ENCODE measurements at regions not wholly inside any gene's neighbourhood (a gene's known extent, or its start where the extent isn't known, plus 50 kb on each side); places are given as distances from the start of the nearest gene placed in this dataset.

DNA sequence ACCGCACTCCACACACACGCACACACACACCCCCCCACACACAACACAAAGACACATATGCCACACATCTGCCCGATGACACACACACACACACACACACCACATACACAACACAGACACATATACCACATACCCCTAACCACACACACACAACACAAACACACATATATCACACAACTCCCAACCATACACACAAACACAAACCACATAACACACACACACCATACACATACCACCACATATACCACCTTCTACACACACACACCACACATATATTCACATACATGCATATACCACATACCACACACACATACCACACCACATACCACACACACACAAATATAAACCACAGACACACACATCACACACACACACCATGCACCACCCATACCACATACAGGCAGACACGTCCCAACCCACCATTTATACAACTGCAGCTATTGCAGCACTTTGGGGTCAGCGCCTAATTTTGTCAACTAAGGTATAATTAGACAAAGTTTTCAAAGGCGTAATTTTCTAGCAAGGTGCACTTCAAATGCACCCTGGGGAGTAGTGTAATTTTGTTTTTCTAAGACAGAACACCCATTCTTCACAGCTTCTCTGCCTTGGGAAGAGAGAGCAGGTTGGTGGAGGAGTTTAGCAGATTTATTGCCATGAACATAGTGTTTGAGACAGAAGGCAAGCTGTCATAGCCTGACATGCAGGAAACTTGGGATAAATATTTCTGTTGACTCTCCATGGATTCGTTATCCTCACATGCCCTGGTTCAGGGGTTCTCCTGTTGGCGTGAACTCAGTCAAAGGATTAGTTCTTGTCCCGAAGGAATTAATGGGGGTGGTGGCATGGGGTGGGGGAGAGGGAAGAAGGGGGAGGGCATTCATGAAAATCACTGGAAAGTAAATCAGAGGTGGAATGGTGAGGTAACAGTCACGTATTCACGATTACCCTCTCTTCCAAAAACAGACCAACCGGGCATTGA, 416.1 kb downstream of the LPIN1 start:
- DNase-seq (ENCODE audit: extremely low read depth in 1 of 2, low read depth in 1 of 2), result no peak

DNA sequence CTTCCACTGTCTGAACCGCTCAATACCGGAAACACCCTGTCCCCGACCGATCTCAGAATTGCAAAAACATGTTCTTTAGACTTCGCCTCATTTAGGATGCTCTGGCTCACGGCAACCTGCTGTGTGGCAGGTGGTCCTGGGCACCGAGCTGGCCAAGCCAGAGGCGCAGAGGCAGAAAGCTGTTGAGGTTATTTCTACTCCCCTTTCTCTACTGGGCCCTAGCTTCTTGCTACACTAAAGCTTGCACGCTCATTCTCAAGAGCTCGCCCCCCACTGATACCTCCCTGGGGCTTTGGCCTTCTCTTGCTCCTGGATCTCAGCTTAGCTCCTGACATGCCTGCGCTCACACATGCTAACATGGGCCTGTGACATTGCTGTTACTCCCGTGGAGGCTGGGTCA, 417.4 kb downstream of the LPIN1 start:
- no peak for DNase-seq (ENCODE audit: extremely low read depth in 1 of 2, low read depth in 1 of 2)

DNA sequence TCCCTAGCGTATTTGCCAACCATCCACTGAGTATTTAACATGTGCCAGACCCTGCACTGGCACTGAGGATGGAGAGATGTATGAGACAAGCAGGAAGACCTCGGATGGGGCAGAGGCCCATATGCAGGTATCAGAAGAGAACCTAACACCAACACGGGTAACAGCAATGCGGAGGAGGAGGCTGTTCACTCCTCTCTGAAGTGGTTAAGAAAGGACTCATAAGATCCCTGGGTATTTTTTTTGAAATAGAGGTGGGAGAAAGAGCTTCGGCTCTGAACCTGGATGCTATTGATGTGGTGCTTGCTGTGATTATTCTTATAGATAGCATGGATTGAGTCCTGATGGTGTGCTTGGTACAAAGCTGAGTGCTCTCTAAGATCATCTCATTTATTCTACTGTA, 418.3 kb downstream of the LPIN1 start:
- DNase-seq (ENCODE audit: extremely low read depth in 1 of 2, low read depth in 1 of 2), result no peak

DNA sequence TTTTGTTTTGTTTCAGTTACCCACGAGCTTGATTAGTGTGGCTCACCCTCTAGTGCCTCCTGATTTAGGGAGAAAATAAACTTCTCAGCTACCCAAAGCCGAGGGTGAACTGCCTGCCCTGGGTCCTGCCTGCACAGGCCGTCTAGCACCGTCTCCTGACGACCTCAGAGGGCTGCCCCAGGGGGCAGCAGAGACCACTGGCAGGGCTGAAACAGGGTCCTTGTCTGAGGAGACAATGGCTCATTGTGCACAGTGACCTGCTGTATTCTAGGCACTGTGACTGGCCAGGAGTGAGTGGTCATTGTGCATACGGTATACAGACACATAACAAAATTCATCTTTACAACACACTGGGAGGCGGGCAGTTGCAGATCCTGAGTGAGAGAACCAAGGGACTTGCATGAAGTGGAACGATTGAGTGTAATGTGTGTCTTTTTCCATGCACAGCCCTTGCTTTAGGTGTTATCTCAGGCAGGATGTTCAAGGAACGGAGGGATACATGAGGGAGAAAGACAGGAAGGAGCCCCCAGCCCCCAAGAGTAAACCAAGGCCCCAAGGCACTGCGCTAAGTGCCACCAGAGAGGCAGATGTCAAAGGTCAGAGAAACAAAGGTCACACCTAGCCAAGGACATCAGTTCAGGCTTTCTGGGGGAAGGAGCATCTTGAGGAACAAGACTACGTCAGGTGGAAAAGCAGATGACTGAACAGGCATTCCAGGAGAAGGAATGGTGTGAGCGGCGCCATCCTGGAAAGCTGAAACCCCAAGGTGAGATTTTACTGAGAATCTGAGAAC, 421.3 kb downstream of the LPIN1 start:
- DNase-seq (ENCODE audit: extremely low read depth in 1 of 2, low read depth in 1 of 2), result no peak

DNA sequence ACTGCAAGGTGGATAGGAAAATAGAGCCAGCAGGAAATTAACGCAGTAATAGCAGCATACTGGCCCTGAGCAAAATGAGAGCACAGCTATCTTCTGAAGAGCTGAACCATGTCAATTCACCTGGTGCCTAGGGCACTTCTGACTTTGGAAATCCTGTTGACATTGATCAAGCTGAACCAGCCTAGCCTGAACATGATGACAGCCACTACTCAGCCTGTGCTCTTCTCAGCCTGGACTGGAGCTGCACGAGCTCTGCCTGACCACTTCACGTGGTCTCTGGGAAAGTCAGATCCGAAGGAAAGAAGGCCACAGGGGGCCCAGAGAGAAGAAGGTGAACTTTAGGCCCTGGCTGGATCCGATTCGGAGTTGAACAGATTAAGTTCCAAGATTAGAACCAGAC, 421.9 kb downstream of the LPIN1 start:
- DNase-seq (ENCODE audit: extremely low read depth in 1 of 2, low read depth in 1 of 2), result no peak

DNA sequence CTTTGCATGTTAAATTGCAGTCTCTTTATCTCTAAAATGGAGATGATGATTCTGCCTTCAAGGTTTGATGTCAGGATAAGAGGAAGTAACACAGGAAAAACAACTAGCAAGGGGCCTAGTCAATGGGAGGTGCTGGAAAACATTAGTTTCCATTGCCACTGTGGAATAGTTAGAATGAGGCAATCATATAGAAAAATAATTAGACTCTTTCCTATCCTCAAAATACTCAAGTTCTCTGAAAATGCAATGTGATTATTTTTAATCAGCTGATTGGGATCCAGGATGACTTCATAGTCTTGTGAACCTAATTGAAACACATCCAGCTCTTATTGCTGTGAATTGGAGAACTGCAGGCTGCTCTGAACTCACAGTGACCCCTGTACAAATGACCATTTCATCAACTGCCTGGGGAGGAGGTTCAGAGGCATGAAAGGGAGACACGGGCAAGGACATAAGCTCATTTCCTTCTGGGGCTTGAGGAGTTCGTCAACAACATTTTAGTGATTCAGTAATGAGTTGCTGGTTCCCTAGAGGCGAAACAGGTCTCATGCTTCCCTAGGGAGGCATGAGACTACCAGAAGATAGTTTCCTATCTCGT, 422.5 kb downstream of the LPIN1 start:
- no peak for DNase-seq (ENCODE audit: extremely low read depth in 1 of 2, low read depth in 1 of 2)

DNA sequence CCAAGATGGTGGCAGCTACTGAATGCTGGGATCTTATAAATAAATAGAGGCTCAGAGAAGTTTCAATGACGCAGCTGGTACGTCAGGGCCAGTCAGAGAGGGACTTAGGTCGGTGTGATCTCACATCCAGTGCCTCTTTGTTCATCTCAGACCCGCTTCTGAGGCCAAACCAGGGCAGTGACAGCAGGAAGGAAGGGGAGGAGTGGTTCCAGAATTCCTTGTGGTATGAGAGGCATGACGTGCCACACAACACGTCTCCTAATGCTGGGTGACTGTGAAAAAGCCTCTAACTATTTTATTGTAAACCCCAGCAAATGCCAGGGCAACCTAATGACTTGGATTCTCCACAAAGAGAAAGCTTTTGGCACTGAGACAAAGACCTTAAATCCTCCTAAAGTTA, 423.3 kb downstream of the LPIN1 start:
- no peak for DNase-seq (ENCODE audit: extremely low read depth in 1 of 2, low read depth in 1 of 2)

DNA sequence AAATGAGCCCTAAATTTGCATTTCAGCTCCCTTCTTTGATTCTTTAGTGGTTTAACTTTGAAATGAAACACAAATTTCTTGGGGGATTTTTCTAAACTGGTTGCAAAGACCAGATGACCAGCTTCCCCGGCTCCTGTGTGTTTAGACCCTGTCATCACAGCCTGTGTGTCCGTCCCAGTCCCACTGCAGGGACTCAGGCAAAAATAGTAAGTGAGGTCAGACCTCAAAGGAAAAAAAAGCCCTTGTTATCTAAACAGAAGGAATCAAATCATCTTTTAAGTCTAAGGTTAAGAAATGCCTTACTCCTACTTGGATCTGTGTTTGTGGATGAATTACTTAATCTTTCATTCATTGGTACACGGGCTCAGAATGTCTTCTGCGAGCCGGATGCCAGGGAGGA, 423.7 kb downstream of the LPIN1 start:
- no peak for DNase-seq (ENCODE audit: extremely low read depth in 1 of 2, low read depth in 1 of 2)

DNA sequence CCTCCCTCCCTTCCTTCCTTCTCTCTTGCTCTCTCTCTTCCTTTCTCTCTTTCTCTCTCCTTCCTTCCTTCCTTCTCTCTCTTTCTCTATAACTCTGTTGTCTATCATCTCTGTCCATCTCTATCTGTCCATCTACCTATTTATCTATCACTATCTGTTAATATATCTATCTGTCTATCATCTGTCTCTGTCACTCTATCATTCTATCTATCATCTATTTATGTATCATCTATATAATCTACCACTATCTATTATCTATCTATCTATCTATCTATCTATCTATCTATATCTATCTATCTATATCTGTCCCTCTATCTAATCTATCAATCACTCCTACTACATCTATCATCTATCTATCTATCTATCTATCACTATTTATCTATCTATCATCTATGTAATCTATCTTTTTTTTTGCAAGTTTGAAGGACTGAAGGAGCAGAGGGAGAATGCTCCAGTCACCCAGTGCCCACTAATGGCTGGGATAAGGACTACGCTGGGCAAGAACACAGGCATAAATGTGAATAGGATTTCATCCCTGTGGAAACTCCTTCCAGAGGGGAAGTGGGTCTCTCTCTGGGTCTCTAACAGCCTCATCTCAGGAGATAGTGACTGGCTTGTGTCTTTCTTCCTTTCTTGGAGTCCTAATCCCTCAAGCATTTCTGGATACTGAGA, 427.0 kb downstream of the LPIN1 start:
- DNase-seq (ENCODE audit: extremely low read depth in 1 of 2, low read depth in 1 of 2), result no peak

DNA sequence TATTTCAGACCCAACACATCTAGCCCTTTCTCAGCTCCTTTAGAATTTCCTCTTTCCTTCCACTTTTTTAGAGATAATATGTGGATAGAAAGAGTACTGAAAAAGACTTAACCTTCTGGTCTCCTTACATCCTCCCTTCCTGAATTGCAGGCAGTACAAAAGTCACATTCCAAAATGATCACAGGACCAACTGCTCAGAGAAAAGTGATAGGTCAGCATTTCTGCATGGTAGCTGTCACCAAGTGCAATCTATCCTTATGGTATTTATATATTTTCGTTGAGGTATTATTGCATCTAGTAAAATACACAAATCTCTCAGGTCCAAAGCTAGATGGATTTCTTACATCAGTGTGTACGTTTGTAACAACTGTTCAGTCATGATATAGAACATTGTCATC, 427.5 kb downstream of the LPIN1 start:
- DNase-seq (ENCODE audit: extremely low read depth in 1 of 2, low read depth in 1 of 2), result no peak

DNA sequence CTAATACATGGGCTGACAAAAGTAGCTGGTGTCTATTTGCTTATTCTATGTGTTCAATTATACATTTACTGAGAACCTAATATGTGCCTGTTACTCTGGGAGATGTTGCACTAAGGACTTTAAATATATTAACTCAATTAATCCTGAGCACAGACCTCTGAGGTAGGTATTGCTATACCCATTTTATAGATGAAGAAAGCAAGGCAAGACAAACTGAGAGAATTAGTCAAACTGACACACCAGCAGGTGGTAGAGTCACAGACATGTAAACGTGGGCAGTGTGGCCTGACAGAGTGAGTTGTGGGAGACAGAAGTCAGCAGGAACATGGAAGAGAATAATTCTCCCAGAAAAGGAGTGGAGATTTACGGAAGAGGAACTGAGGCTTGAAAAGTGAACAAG, 428.9 kb downstream of the LPIN1 start:
- DNase-seq (ENCODE audit: extremely low read depth in 1 of 2, low read depth in 1 of 2), result no peak

DNA sequence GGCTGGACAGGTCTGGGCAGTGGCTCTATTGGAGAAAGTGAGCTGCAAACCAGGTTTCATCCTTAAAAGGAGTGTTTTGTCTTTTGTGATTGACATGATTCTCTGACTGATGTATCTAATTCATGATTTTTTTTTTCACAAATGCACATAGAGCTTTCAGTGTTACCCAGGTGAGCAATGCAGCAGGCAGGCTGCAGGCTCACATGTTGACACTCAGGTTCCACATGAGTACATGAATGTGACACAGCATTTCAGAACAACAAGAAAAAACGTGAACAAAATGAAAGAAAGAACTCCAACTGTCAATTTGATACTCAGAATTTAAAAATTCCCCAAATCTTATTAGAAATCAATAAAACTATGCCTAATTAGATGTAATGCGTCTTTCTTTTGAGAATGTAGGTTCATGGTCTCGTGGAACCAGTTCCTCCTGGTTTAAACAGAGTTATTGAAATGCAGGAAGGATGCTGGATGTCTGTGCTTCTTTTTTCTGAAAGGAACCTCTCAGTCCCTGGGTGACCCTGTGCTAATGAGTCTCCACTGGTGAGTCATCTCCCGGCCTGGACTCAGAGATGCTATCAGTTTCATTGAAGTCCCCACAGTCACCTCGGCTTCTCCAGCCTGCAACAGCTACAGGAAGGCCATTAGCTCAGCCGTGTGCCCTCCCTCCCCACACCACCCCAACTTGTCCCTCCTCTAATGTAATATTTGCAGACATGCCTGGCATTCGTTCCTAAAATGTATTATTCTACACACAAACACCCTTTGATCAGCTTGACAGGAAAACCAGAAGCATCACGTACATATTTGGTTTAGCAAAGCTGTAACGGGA, 430.4 kb downstream of the LPIN1 start:
- no peak for DNase-seq (ENCODE audit: extremely low read depth in 1 of 2, low read depth in 1 of 2)

DNA sequence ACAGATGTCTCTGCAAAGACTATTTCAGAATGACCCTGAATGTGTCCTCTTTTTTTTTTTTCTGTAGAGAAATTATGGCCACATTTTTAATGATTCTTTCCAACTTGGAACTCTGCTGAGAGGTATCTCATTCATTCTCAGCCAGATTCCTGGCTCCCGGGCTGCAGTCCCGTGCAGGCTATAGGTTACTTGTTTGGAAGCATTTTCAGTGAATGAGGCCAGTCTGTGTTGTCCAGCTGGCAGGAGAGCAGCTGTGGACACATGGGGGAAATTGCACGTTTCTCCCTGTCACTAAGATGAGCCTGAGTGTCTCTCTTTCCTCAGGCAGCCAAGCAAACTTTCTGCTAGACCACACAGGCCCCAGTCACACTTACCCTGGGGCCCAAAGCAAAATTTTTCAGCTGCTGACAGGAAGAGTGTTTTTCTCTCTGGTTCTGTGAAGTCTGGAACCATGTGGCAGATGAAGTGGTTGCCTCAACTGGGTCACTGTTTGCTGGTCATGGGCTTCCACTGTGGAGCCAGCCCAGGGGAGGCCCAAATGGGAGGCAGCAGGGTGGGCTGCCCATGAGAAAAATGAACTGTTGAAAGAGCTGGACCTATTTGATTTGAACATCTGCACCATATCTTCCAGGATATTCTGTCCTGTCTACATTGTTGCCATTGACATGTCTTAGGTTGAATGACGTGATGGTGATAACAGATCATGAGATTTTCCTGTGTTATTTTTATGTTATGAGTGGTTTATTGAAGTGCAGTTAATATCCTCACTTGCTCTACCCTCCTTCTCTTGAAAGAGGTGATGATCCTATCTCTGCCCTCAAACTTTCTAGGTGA, 431.2 kb downstream of the LPIN1 start:
- DNase-seq (ENCODE audit: extremely low read depth in 1 of 2, low read depth in 1 of 2), result no peak

DNA sequence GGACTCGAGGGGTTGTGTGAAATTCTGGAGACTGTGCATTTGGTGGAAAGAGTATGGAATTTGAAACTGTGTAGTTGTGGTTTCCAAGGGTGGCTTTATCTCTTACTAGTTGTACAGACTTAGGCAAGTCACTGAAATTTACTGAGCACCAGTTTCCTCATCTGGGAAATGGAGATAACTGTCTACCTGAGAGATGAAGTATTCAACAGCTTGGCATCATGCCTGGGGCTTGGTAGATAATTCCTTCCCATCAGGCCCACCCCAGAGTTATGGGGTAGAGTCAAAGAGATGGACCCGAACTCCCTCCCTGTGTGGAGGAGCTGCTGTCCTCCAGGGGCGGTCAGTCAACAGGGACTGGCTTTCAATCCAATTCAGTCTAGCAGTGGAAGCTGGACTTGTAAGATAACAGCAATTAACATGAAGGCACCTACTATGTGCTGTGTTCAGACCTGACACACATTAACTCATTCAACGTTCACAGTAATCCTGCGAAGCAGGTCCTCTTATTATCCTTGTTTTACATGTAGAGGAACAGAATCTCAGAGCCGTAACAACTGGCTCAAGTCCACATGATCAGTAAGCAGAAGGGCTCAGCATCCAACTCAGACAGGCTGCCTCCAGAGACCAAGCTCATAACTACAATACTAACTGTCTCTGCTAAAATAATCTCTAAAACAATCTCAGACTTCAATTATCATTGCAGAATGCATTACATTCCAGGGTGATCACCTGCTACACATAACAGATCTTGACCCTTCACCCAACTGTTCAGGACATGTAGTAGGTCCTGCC, 432.1 kb downstream of the LPIN1 start:
- no peak for DNase-seq (ENCODE audit: extremely low read depth in 1 of 2, low read depth in 1 of 2)

DNA sequence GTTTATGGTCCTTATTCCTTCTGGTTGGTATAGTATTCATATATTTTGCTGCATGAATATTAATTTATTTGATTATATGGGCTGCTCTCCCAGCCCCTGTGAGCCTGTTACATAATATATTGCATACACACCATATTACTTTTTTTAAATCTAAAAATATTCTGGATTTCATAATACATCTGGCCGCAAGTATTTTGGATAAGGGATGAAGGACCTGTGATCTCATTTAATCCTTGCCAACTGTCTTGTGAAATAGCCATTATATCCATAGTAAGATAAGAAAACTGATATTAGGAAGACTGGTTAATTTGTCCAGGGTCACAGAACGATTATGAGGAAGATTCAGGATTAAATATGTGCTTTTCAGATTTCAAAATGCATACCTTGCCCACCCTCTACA, 433.6 kb downstream of the LPIN1 start:
- DNase-seq (ENCODE audit: extremely low read depth in 1 of 2, low read depth in 1 of 2), result no peak

DNA sequence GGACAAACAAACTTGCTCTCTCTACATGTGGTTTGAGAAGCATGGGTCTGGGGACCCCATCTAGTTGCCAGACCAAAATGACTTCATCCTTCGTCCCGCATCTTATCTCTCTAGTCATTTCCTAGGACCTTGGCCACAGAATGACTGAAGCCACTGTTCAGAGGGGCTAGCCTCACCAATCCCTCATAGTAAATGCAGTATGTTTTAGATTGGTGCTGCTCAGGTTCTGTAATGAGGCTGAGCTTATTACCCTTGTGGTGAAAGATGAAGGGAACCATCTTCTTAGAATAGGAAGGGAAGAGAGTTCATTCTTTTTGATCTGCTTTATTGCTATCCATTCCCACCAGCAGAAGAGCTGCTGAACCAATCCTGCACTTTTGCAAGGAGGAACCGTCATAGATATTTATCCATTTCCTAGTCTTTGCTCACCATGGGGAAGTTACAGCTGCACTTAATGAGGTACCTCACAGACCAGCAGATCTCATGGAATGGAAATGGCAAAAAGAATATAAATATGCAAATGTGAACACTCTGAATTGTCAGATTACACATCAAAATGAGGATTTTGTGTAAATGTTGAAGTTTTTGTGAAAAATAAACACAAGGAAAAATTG, 436.7 kb downstream of the LPIN1 start:
- no peak for DNase-seq (ENCODE audit: extremely low read depth in 1 of 2, low read depth in 1 of 2)

DNA sequence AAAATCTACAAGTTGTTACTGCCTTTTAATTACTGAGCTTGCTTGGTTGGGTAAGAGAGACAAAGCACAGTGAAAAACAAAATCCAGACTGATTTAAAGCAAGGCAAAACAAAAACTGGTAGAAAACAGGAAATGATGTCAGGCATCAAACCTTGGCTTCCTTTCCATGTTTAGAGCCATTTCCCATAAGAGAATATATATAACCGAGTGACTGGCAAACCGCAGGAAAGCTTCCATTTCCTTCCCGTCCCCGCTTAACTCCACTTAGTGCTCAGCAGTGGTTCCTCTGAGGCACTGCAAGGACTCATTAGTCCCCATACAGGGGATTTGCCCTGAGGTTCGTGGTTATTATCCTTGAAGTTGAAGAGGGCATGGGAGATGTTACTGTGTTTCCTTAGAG, 446.3 kb downstream of the LPIN1 start:
- DNase-seq (ENCODE audit: extremely low read depth in 1 of 2, low read depth in 1 of 2), result no peak

DNA sequence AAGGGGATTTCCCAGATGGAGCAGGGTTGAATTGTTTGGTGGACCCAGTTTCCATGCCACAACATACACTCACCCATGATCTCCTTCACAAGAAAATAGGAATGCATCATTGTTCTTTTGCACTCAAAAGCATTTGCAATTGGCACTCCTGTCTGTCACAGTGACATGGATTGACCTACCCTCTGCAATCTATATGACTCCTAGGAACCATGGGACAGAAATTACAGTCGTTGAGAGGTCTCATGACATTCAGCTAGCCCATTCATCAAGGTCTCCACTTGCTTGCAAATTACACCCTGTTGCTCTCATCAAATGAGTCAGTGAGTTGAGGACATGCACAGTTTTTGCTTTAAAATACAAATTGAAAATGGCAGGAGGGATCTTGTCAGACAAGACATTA, 448.5 kb downstream of the LPIN1 start:
- DNase-seq (ENCODE audit: extremely low read depth in 1 of 2, low read depth in 1 of 2), result no peak
